ENCODE measurements at regions not wholly inside any gene's neighbourhood (a gene's known extent, or its start where the extent isn't known, plus 50 kb on each side); places are given as distances from the start of the nearest gene placed in this dataset.

- no peak overlapping the region for H3K4me3 ChIP-seq
- no peak for TF ChIP-seq CTCF (IDR thresholded peaks at IDR 0.05)
Observed at GRCh38 chr6:158907931-158908330, 88.8 kb upstream of the EZR start.

GRCh38 chr6:158906926-158907325, 87.8 kb upstream of the EZR start:
- Histone ChIP-seq H3K4me1 (peaks cover 2 to 11% of the 10 kb centered on the region in 2 donors), H3K9me3 (peaks cover 0 to 29% of the 10 kb centered on the region in 2 donors), H3K27me3 (no peaks in the 10 kb centered on the region), H3K4me3 (no peak overlapping the region), H3K36me3 (no peaks in the 10 kb centered on the region), H3K27ac (no peak overlapping the region)
- ATAC-seq, result no peak
- intact Hi-C loops (cut with DNase I), result no loop called here
- no peak for DNase-seq
- TF ChIP-seq CTCF (IDR thresholded peaks at IDR 0.05), result no peak

More at GRCh38 chr6:158907931-158908330, 88.8 kb upstream of the EZR start:
- no peak overlapping the region for H3K27ac ChIP-seq
- no peaks in the 10 kb centered on the region for H3K27me3 ChIP-seq
- intact Hi-C loops (cut with DNase I), result no loop called here
- H3K4me1 ChIP-seq, result peaks cover 4 to 14% of the 10 kb centered on the region in 2 donors
- DNase-seq (no peak), ATAC-seq (no peak)
- H3K36me3 ChIP-seq, result no peaks in the 10 kb centered on the region
- H3K9me3 ChIP-seq, result peaks cover 0 to 29% of the 10 kb centered on the region in 2 donors

DNA sequence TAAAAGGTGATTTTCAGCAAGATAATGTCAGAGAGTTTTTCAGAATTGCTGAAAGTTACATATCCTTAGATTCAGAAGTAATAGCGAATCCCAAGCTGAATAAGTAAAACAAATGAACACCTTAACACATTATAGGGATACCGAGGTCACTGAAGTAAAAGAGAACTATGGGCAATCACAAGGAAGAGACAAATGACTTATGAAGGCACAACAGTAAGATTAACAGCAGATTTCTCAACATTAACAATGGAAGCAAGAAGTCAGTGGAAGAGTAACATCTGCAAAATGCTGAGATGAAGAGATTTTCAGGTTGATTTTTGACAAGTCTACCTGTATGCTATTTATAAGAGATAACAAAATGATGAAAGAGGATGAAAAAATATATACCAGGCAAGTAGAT, 86.1 kb upstream of the EZR start:
- Histone ChIP-seq H3K9me3 (peaks cover 0 to 29% of the 10 kb centered on the region in 2 donors), H3K4me3 (no peak overlapping the region), H3K27ac (no peak overlapping the region), H3K36me3 (no peaks in the 10 kb centered on the region), H3K4me1 (peaks cover 0 to under 1% of the 10 kb centered on the region in 2 donors), H3K27me3 (no peaks in the 10 kb centered on the region)
- no peak for TF ChIP-seq CTCF (IDR thresholded peaks at IDR 0.05)
- intact Hi-C loops (cut with DNase I), result no loop called here
- DNase-seq, result no peak
- no peak for ATAC-seq

- TF ChIP-seq CTCF (IDR thresholded peaks at IDR 0.05), result no peak
- H3K4me3 ChIP-seq, result no peak overlapping the region
- H3K9me3 ChIP-seq, result peaks cover 0 to 29% of the 10 kb centered on the region in 2 donors
- no peak for DNase-seq
- H3K4me1 ChIP-seq, result no peaks in the 10 kb centered on the region
- no peak overlapping the region for H3K27ac ChIP-seq
- intact Hi-C loops (cut with DNase I), result no loop called here
- no peaks in the 10 kb centered on the region for H3K27me3 ChIP-seq
- no peak for ATAC-seq
- no peaks in the 10 kb centered on the region for H3K36me3 ChIP-seq
Observed at GRCh38 chr6:158903801-158904200, 84.6 kb upstream of the EZR start.

DNA sequence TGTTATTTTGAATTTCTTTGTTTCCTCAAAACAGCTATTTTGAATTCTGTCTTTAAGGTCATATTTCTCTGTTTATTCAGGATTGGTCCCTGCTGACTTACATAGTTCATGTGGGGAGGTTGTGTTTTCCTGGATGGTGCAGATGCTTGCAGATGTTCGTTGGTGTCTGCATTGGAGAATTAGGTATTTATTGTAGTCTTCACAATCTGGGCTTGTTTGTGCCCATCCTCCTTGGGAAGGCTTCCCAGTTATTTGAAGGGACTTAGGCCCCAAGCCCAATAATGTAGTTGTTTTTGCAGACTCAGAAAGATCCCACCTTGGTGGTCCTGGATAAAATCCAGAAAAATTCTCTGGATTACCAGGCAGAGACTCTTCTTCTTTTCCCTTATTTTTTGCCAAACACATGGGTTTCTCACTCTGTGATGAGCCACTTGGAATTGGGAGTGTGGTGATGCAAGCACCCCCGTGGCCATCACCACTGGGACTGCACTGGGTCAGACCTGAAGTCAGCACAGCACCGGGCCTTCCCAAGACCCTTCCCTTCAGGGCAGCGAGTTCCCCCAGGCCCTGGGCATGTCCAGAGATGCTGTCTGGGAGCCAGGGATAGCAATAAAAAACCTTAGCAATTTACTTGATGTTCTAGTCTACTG, 81.6 kb upstream of the EZR start:
- ATAC-seq (no peak), DNase-seq (no peak)
- TF ChIP-seq CTCF (IDR thresholded peaks at IDR 0.05), result no peak
- intact Hi-C loops (cut with DNase I), result no loop called here
- Histone ChIP-seq H3K4me3 (no peak overlapping the region), H3K9me3 (peaks cover 0 to 21% of the 10 kb centered on the region in 2 donors), H3K36me3 (no peaks in the 10 kb centered on the region), H3K27me3 (no peaks in the 10 kb centered on the region), H3K4me1 (no peaks in the 10 kb centered on the region), H3K27ac (no peak overlapping the region)

Measured in left lung (tissue), 4 donors.